Peyer's patch (tissue), 4 donors: ENCODE measurements at regions not wholly inside any gene's neighbourhood (a gene's known extent, or its start where the extent isn't known, plus 50 kb on each side); places are given as distances from the start of the nearest gene placed in this dataset.

Experiments
- DNase-seq, 3 donors: peaks; one replicate each; pipeline ENCODE4 v3.0.0-alpha.2; 2017 to 2019
- H3K27ac ChIP-seq, 4 donors: fragments of 200-600 bp; sonication (generic); one replicate each; pipeline ENCODE4 v1.5.1; 2016 to 2019
- H3K27me3 ChIP-seq, 2 donors: fragments of 200-600 bp; sonication (generic); one replicate each; pipeline ENCODE4 v1.5.1; 2019
- H3K36me3 ChIP-seq, 3 donors: fragments of 200-600 bp; sonication (generic); one replicate each; pipeline ENCODE4 v1.5.1; 2016 to 2019
- H3K4me1 ChIP-seq, 4 donors: fragments of 200-600 bp; sonication (generic); one replicate each; pipeline ENCODE4 v1.5.1; 2016 to 2019
- H3K4me3 ChIP-seq, 4 donors: fragments of 200-600 bp; sonication (generic); 1 replicate in 3 of 4; 2 replicates in 1 of 4; pipeline ENCODE4 v1.5.1; 2016 to 2019; ENCODE audit warnings: mild to moderate bottlenecking in 1 of 4
- H3K9me3 ChIP-seq, 4 donors: fragments of 200-600 bp; sonication (generic); one replicate each; pipeline ENCODE4 v1.5.1; 2016 to 2019; ENCODE audit warnings: mild to moderate bottlenecking in 1 of 4
- POLR2A ChIP-seq, 2 donors: fragments of 450-650 bp; IDR thresholded peaks; one replicate each; pipeline ENCODE4 v1.5.1; 2017; ENCODE audit warnings: antibody characterized with exemption in 2 of 2, mild to moderate bottlenecking in 2 of 2, moderate library complexity in 2 of 2
- TF ChIP-seq, protein P1 (sequence below), 6 experiments: fragments of 450-650 bp in 4 of 6; fragments of 200-600 bp in 2 of 6; sonication (generic) in 1 of 6; IDR thresholded peaks; one replicate each; pipeline ENCODE4 v1.5.1; 2017 to 2019; ENCODE audit warnings: antibody characterized with exemption in 6 of 6, mild to moderate bottlenecking in 3 of 6, moderate library complexity in 1 of 6

DNA sequence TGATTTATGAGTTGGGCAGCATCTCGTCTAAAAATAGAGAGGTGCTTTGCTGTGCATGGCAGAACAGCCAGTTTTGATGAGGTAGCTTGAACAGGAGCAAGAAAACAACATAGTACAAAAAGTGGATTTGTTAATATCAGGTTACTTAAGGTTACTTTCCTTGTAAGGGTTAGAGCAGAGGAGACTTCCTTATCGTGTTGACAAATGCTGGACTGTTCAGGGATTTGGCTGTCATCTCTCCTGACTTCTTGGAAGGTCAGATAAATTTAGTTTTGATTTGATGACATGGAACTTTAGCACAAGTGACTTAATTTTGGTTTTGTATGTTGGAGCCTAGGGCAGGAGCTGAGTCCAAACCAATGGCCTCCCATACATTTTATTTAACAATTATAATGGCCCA lies 163.9 kb upstream of the ELAC2 start:
- no peak for TF ChIP-seq POLR2A (IDR thresholded peaks at IDR 0.05)
- TF ChIP-seq, protein P1, sequence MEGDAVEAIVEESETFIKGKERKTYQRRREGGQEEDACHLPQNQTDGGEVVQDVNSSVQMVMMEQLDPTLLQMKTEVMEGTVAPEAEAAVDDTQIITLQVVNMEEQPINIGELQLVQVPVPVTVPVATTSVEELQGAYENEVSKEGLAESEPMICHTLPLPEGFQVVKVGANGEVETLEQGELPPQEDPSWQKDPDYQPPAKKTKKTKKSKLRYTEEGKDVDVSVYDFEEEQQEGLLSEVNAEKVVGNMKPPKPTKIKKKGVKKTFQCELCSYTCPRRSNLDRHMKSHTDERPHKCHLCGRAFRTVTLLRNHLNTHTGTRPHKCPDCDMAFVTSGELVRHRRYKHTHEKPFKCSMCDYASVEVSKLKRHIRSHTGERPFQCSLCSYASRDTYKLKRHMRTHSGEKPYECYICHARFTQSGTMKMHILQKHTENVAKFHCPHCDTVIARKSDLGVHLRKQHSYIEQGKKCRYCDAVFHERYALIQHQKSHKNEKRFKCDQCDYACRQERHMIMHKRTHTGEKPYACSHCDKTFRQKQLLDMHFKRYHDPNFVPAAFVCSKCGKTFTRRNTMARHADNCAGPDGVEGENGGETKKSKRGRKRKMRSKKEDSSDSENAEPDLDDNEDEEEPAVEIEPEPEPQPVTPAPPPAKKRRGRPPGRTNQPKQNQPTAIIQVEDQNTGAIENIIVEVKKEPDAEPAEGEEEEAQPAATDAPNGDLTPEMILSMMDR (IDR thresholded peaks at IDR 0.05): no peak
- Histone ChIP-seq H3K36me3 (no peaks in the 10 kb centered on the region), H3K27me3 (no peaks in the 10 kb centered on the region), H3K9me3 (no peaks in the 10 kb centered on the region), H3K4me3 (no peak overlapping the region), H3K27ac (no peak overlapping the region), H3K4me1 (no peaks in the 10 kb centered on the region)
- DNase-seq: no peak

DNA sequence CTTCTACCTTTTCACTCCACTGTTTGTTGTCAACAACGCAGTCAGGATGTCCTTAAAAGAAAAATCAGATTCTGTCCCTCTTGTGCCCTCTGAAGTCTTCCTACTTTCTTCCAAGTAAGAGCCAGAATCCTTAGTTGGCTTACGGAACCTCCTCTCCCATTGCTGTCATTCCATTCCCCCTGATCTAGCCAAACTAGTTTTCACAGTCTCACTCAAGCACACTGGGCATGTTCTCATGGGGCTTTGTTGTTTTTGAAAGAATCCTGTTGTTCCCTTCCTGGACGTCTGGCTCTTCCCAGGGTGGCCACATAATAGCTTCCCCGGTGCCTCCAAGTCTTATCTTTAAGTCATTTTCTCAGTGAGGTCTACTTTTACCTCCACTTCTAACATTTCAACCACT lies 158.6 kb upstream of the ELAC2 start:
- no peak for DNase-seq

DNA sequence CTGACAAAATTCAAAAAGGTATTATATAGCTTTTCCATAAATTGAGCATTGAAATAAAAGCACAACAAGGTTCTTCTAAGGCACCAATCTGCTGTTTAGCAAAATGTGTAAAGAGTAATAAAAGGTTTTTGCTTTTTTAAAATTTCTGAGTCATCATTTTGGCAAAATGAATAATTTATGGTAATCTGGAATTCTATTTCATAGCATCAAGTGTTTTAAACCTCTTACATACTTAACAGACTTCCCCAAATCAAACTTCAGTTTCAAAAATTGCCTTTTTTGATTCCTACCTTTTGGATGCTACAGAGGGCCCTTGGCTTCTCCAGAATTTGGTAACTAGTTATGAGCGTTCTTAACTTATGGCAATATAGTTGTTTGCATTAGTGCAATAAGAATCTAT lies 154.0 kb upstream of the ELAC2 start:
- no peak for DNase-seq
- Histone ChIP-seq H3K4me3 (no peak overlapping the region), H3K9me3 (peaks cover 0 to 9% (median 0%) of the 10 kb centered on the region in 4 donors), H3K36me3 (no peaks in the 10 kb centered on the region), H3K4me1 (no peaks in the 10 kb centered on the region), H3K27me3 (no peaks in the 10 kb centered on the region), H3K27ac (no peak overlapping the region)
- no peak for TF ChIP-seq POLR2A (IDR thresholded peaks at IDR 0.05)
- TF ChIP-seq, protein P1 (IDR thresholded peaks at IDR 0.05): no peak

More for the DNA sequence above, 158.6 kb upstream of the ELAC2 start:
- Histone ChIP-seq H3K27me3 (no peaks in the 10 kb centered on the region), H3K27ac (no peak overlapping the region), H3K9me3 (peaks cover 0 to 6% (median 0%) of the 10 kb centered on the region in 4 donors), H3K4me3 (no peak overlapping the region), H3K36me3 (no peaks in the 10 kb centered on the region), H3K4me1 (no peaks in the 10 kb centered on the region)
- TF ChIP-seq, protein P1 (IDR thresholded peaks at IDR 0.05): no peak
- TF ChIP-seq POLR2A (IDR thresholded peaks at IDR 0.05): no peak

DNA sequence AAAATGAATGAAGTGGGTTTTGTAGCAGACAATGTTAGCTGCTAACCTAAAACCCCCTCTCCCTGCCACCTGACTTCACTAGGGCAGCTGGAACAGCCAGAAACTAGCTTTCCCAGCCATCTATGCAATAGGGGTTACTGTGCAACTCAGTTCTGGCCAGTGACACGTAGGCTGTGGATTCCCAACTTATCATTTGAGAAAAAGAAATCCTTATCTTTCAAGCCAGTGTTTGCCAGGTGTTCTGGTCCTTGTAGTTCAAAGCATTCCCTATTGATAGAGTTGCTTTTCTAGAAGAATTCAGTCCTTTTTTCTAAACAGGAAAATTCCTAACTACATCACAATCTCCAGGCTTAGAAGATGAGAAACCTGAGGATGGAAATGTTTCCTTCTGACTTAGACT lies 144.5 kb upstream of the ELAC2 start:
- H3K36me3 ChIP-seq: no peaks in the 10 kb centered on the region
- H3K4me3 ChIP-seq: no peak overlapping the region
- no peaks in the 10 kb centered on the region for H3K9me3 ChIP-seq
- TF ChIP-seq, protein P1 (IDR thresholded peaks at IDR 0.05): no peak
- TF ChIP-seq POLR2A (IDR thresholded peaks at IDR 0.05): no peak
- no peak for DNase-seq
- no peaks in the 10 kb centered on the region for H3K4me1 ChIP-seq
- no peaks in the 10 kb centered on the region for H3K27me3 ChIP-seq
- H3K27ac ChIP-seq: no peak overlapping the region

DNA sequence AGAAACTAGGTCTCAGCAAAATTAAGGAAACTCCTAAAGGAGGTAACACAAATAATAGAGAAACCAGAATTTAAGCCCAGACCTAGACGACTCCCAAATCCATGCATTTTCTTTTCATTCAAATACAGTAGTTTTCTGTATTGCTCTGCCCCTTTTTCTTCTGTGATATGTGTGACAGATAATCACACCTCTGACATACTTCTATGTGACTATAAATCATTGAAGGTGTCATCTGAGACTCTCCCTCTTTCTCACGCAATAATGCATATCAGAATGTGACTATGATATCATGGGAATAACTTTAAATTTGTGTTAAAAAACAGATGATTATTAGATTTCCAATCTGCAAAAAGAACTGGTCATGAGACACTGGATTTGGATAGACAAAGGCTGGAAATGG lies 143.0 kb upstream of the ELAC2 start:
- Histone ChIP-seq H3K27me3 (no peaks in the 10 kb centered on the region), H3K4me1 (no peaks in the 10 kb centered on the region), H3K27ac (no peak overlapping the region), H3K9me3 (no peaks in the 10 kb centered on the region), H3K36me3 (no peaks in the 10 kb centered on the region), H3K4me3 (no peak overlapping the region)
- no peak for DNase-seq
- no peak for TF ChIP-seq POLR2A (IDR thresholded peaks at IDR 0.05)
- TF ChIP-seq, protein P1 (IDR thresholded peaks at IDR 0.05): no peak

DNA sequence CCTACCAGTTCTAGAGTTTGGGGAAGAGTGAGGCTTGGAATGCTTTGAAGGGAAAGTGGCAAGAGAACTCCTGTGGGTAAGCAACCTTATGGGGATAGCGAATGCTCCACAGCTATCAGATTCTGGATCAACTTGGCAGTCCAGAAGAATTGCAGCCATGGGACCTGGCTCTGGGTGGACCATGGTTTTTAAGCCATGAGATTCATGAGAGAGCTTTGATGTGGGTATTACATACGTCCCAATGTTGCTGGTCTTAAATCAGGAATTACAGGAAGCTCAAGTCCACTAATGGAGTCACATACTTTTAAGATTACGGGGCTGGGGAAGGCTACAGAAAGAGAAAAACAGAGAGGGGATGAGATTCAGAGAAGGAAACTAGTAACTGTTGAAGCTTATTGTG lies 142.5 kb upstream of the ELAC2 start:
- no peaks in the 10 kb centered on the region for H3K27me3 ChIP-seq
- TF ChIP-seq, protein P1 (IDR thresholded peaks at IDR 0.05): no peak
- H3K9me3 ChIP-seq: no peaks in the 10 kb centered on the region
- no peak for DNase-seq
- no peaks in the 10 kb centered on the region for H3K36me3 ChIP-seq
- no peak overlapping the region for H3K4me3 ChIP-seq
- no peak overlapping the region for H3K27ac ChIP-seq
- no peaks in the 10 kb centered on the region for H3K4me1 ChIP-seq
